ENCODE measurements at regions not wholly inside any gene's neighbourhood (a gene's known extent, or its start where the extent isn't known, plus 50 kb on each side); places are given as distances from the start of the nearest gene placed in this dataset.

- TF ChIP-seq, protein P1, sequence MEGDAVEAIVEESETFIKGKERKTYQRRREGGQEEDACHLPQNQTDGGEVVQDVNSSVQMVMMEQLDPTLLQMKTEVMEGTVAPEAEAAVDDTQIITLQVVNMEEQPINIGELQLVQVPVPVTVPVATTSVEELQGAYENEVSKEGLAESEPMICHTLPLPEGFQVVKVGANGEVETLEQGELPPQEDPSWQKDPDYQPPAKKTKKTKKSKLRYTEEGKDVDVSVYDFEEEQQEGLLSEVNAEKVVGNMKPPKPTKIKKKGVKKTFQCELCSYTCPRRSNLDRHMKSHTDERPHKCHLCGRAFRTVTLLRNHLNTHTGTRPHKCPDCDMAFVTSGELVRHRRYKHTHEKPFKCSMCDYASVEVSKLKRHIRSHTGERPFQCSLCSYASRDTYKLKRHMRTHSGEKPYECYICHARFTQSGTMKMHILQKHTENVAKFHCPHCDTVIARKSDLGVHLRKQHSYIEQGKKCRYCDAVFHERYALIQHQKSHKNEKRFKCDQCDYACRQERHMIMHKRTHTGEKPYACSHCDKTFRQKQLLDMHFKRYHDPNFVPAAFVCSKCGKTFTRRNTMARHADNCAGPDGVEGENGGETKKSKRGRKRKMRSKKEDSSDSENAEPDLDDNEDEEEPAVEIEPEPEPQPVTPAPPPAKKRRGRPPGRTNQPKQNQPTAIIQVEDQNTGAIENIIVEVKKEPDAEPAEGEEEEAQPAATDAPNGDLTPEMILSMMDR (IDR thresholded peaks at IDR 0.05; ENCODE audit: insufficient read depth, low read depth, low read length): no peak
- POLR2A ChIA-PET: no interaction called here
- no peak for DNase-seq (ENCODE audit: low read depth)
- Histone ChIP-seq H3K27me3 (ENCODE audit: control insufficient read depth, insufficient read depth, low read length) (no peaks in the 10 kb centered on the region), H3K36me3 (ENCODE audit: control insufficient read depth, insufficient read depth, low read length) (no peaks in the 10 kb centered on the region), H3K4me3 (ENCODE audit: low read depth, low read length) (no peak overlapping the region)
- CTCF ChIA-PET: no interaction called here
These were observed 522.9 kb downstream of the HS3ST4 start for GRCh38 chr16:26214581-26215174.

DNA sequence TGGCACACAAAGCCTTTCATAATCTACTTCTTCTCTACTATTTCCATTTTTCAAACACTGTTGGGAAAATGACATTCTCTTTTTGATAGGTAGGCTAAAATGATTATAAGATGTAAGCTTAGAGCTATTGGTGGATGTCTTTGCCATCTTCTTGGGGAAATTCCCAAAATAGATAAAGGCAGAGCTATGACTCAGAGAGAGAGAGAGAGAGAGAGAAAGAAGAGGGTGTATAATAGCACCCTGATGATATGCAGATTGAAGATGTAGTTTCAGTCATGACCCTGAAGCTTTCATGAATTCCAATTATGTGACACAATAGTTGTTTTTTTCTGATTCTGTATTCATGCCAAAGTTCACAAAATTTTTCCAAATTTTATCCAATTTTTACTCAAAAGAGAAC, 529.1 kb downstream of the HS3ST4 start:
- H3K4me3 ChIP-seq (ENCODE audit: low read depth, low read length): no peak overlapping the region
- POLR2A ChIA-PET: no interaction called here
- H3K36me3 ChIP-seq (ENCODE audit: control insufficient read depth, insufficient read depth, low read length): no peaks in the 10 kb centered on the region
- TF ChIP-seq, protein P1 (IDR thresholded peaks at IDR 0.05; ENCODE audit: insufficient read depth, low read depth, low read length): no peak
- CTCF ChIA-PET: no interaction called here
- DNase-seq (ENCODE audit: low read depth): no peak
- H3K27me3 ChIP-seq (ENCODE audit: control insufficient read depth, insufficient read depth, low read length): no peaks in the 10 kb centered on the region

GRCh38 chr16:26231647-26232046, 539.9 kb downstream of the HS3ST4 start:
- Histone ChIP-seq H3K27me3 (ENCODE audit: control insufficient read depth, insufficient read depth, low read length) (no peaks in the 10 kb centered on the region), H3K4me3 (ENCODE audit: low read depth, low read length) (no peak overlapping the region), H3K36me3 (ENCODE audit: control insufficient read depth, insufficient read depth, low read length) (no peaks in the 10 kb centered on the region)
- no peak for DNase-seq (ENCODE audit: low read depth)
- TF ChIP-seq, protein P1 (IDR thresholded peaks at IDR 0.05; ENCODE audit: insufficient read depth, low read depth, low read length): no peak
- ChIA-PET POLR2A (no interaction called here), CTCF (no interaction called here)

GRCh38 chr16:26240807-26241206, 549.0 kb downstream of the HS3ST4 start:
- CTCF ChIA-PET: no interaction called here
- H3K4me3 ChIP-seq (ENCODE audit: low read depth, low read length): no peak overlapping the region
- H3K27me3 ChIP-seq (ENCODE audit: control insufficient read depth, insufficient read depth, low read length): no peaks in the 10 kb centered on the region
- TF ChIP-seq, protein P1 (IDR thresholded peaks at IDR 0.05; ENCODE audit: insufficient read depth, low read depth, low read length): no peak
- DNase-seq (ENCODE audit: low read depth): no peak
- no peaks in the 10 kb centered on the region for H3K36me3 ChIP-seq (ENCODE audit: control insufficient read depth, insufficient read depth, low read length)
- POLR2A ChIA-PET: no interaction called here

DNA sequence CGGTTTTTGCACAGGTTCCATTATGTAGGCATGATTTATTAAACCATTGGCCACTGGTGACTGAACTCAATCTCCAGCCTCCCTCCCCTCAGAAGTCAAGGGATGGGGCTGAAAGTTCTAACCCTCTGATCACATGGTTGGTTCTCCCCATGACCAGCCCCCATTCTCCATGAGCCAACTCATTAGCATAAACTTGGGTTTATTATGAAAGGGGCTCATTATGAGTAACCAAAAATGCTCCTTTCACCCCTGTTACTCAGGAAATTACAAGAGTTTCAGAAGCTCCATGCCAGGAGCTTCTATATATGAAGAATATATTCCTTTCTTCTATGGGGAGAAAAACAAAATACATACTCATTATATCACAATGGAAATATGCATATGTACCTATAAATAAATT, 555.3 kb downstream of the HS3ST4 start:
- H3K27me3 ChIP-seq (ENCODE audit: control insufficient read depth, insufficient read depth, low read length): no peaks in the 10 kb centered on the region
- ChIA-PET CTCF (no interaction called here), POLR2A (no interaction called here)
- TF ChIP-seq, protein P1 (IDR thresholded peaks at IDR 0.05; ENCODE audit: insufficient read depth, low read depth, low read length): no peak
- no peaks in the 10 kb centered on the region for H3K36me3 ChIP-seq (ENCODE audit: control insufficient read depth, insufficient read depth, low read length)
- no peak for DNase-seq (ENCODE audit: low read depth)
- H3K4me3 ChIP-seq (ENCODE audit: low read depth, low read length): no peak overlapping the region
